ENCODE measurements at regions not wholly inside any gene's neighbourhood (a gene's known extent, or its start where the extent isn't known, plus 50 kb on each side); places are given as distances from the start of the nearest gene placed in this dataset.

- POLR2A ChIA-PET, result no interaction called here
These were observed 616.8 kb upstream of the MEF2C start for GRCh38 chr5:89499787-89500186.

GRCh38 chr5:89498699-89499098 lies 615.7 kb upstream of the MEF2C start:
- CTCF ChIA-PET, result interaction anchor here (0.6 kb wide), 1 partner anchor 280 kb away, joined by 4 read pairs; no protein-coding TSS in a partner anchor

More at GRCh38 chr5:89499787-89500186, 616.8 kb upstream of the MEF2C start:
- TF ChIP-seq CTCF (IDR thresholded peaks at IDR 0.05; ENCODE audit: insufficient read depth, low read depth, low read length), result no peak
- H3K27me3 ChIP-seq (ENCODE audit: control insufficient read depth, insufficient read depth, low read length), result no peaks in the 10 kb centered on the region
- CTCF ChIA-PET, result no interaction called here
- no peaks in the 10 kb centered on the region for H3K36me3 ChIP-seq (ENCODE audit: control insufficient read depth, insufficient read depth, low read length)
- DNase-seq (ENCODE audit: low read depth), result no peak
- H3K4me3 ChIP-seq (ENCODE audit: low read depth, low read length), result no peak overlapping the region

GRCh38 chr5:89493414-89493813 lies 610.4 kb upstream of the MEF2C start:
- no peak overlapping the region for H3K4me3 ChIP-seq (ENCODE audit: low read depth, low read length)
- ChIA-PET POLR2A (no interaction called here), CTCF (no interaction called here)
- no peaks in the 10 kb centered on the region for H3K27me3 ChIP-seq (ENCODE audit: control insufficient read depth, insufficient read depth, low read length)
- no peaks in the 10 kb centered on the region for H3K36me3 ChIP-seq (ENCODE audit: control insufficient read depth, insufficient read depth, low read length)
- TF ChIP-seq CTCF (IDR thresholded peaks at IDR 0.05; ENCODE audit: insufficient read depth, low read depth, low read length), result no peak
- DNase-seq (ENCODE audit: low read depth), result no peak

More at GRCh38 chr5:89498699-89499098, 615.7 kb upstream of the MEF2C start:
- POLR2A ChIA-PET, result no interaction called here
- Histone ChIP-seq H3K36me3 (ENCODE audit: control insufficient read depth, insufficient read depth, low read length) (no peaks in the 10 kb centered on the region), H3K27me3 (ENCODE audit: control insufficient read depth, insufficient read depth, low read length) (no peaks in the 10 kb centered on the region), H3K4me3 (ENCODE audit: low read depth, low read length) (no peak overlapping the region)
- no peak for DNase-seq (ENCODE audit: low read depth)
- no peak for TF ChIP-seq CTCF (IDR thresholded peaks at IDR 0.05; ENCODE audit: insufficient read depth, low read depth, low read length)

GRCh38 chr5:89484962-89485361 lies 602.0 kb upstream of the MEF2C start:
- CTCF ChIA-PET, result no interaction called here
- no peak for TF ChIP-seq CTCF (IDR thresholded peaks at IDR 0.05; ENCODE audit: insufficient read depth, low read depth, low read length)

GRCh38 chr5:89480406-89481007 lies 597.5 kb upstream of the MEF2C start:
- no peaks in the 10 kb centered on the region for H3K27me3 ChIP-seq (ENCODE audit: control insufficient read depth, insufficient read depth, low read length)
- TF ChIP-seq CTCF (IDR thresholded peaks at IDR 0.05; ENCODE audit: insufficient read depth, low read depth, low read length), result no peak
- no peak overlapping the region for H3K4me3 ChIP-seq (ENCODE audit: low read depth, low read length)
- CTCF ChIA-PET, result no interaction called here
- POLR2A ChIA-PET, result no interaction called here
- H3K36me3 ChIP-seq (ENCODE audit: control insufficient read depth, insufficient read depth, low read length), result no peaks in the 10 kb centered on the region
- no peak for DNase-seq (ENCODE audit: low read depth)

More at GRCh38 chr5:89484962-89485361, 602.0 kb upstream of the MEF2C start:
- Histone ChIP-seq H3K27me3 (ENCODE audit: control insufficient read depth, insufficient read depth, low read length) (no peaks in the 10 kb centered on the region), H3K36me3 (ENCODE audit: control insufficient read depth, insufficient read depth, low read length) (no peaks in the 10 kb centered on the region), H3K4me3 (ENCODE audit: low read depth, low read length) (no peak overlapping the region)
- POLR2A ChIA-PET, result no interaction called here
- DNase-seq (ENCODE audit: low read depth), result no peak

Data from BJ (cell line).